Lower lobe of right lung (tissue), 2 donors: ENCODE measurements at regions not wholly inside any gene's neighbourhood (a gene's known extent, or its start where the extent isn't known, plus 50 kb on each side); places are given as distances from the start of the nearest gene placed in this dataset.

Experiments used
- ATAC-seq, 2 donors: fragments of 200-7000 bp; cut with Tn5 transposase; one replicate each; pipeline ENCODE4 v1.9.1; 2020 to 2022; ENCODE audit warnings: mild to moderate bottlenecking in 2 of 2, moderate library complexity in 2 of 2
- DNase-seq: peaks from one replicate; pipeline ENCODE4 v3.0.0-alpha.2; 2020
- H3K27ac ChIP-seq: fragments of 200-600 bp; one replicate; pipeline ENCODE4 v1.8.0; 2022
- H3K27me3 ChIP-seq: fragments of 200-600 bp; one replicate; pipeline ENCODE4 v1.8.0; 2022; ENCODE audit warnings: low read depth
- H3K36me3 ChIP-seq: fragments of 200-600 bp; one replicate; pipeline ENCODE4 v1.8.0; 2022; ENCODE audit warnings: mild to moderate bottlenecking
- H3K4me1 ChIP-seq: fragments of 200-600 bp; one replicate; pipeline ENCODE4 v1.8.0; 2022
- H3K4me3 ChIP-seq: fragments of 200-600 bp; one replicate; pipeline ENCODE4 v1.8.0; 2022; ENCODE audit warnings: mild to moderate bottlenecking
- H3K9me3 ChIP-seq: fragments of 200-600 bp; one replicate; pipeline ENCODE4 v1.8.0; 2022
- CTCF ChIP-seq: fragments of 200-600 bp; IDR thresholded peaks from one replicate; pipeline ENCODE4 v1.8.0; 2022; ENCODE audit warnings: antibody characterized with exemption, mild to moderate bottlenecking
- intact Hi-C: fragments of 100-400 bp; cut with DNase I; formaldehyde crosslinking; loops from one replicate; pipeline ENCODE4 v1.11.0; 2022
- donor health status: DM: no; HTN: yes; CAD: no; lungs with severe emphysema.

GRCh38 chr1:91151702-91152101 lies 129.9 kb upstream of the ZNF644 start:
- H3K36me3 ChIP-seq = no peaks in the 10 kb centered on the region
- TF ChIP-seq CTCF = no peak
- no peaks in the 10 kb centered on the region for H3K4me1 ChIP-seq
- DNase-seq (no peak), ATAC-seq (no peak)
- H3K9me3 ChIP-seq = no peaks in the 10 kb centered on the region
- H3K27ac ChIP-seq = no peak overlapping the region
- H3K27me3 ChIP-seq = no peaks in the 10 kb centered on the region
- intact Hi-C loops = no loop called here
- H3K4me3 ChIP-seq = no peak overlapping the region

GRCh38 chr1:91148641-91149069 lies 126.8 kb upstream of the ZNF644 start:
- intact Hi-C loops = no loop called here
- ATAC-seq = peak; percentile 50 to 64

GRCh38 chr1:91141858-91142257 lies 120.0 kb upstream of the ZNF644 start:
- no peaks in the 10 kb centered on the region for H3K4me1 ChIP-seq
- intact Hi-C loops = no loop called here
- no peak for ATAC-seq
- H3K4me3 ChIP-seq = no peak overlapping the region
- no peak for TF ChIP-seq CTCF
- DNase-seq = no peak
- H3K27ac ChIP-seq = no peak overlapping the region
- no peaks in the 10 kb centered on the region for H3K9me3 ChIP-seq
- no peaks in the 10 kb centered on the region for H3K36me3 ChIP-seq
- H3K27me3 ChIP-seq = no peaks in the 10 kb centered on the region

More at GRCh38 chr1:91148641-91149069, 126.8 kb upstream of the ZNF644 start:
- Histone ChIP-seq H3K9me3 (no peaks in the 10 kb centered on the region), H3K4me1 (no peaks in the 10 kb centered on the region), H3K27me3 (no peaks in the 10 kb centered on the region), H3K36me3 (no peaks in the 10 kb centered on the region), H3K27ac (no peak overlapping the region), H3K4me3 (no peak overlapping the region)
- DNase-seq = no peak
- no peak for TF ChIP-seq CTCF

GRCh38 chr1:91138959-91139358 lies 117.1 kb upstream of the ZNF644 start:
- H3K4me1 ChIP-seq = no peaks in the 10 kb centered on the region
- no peak for TF ChIP-seq CTCF
- H3K36me3 ChIP-seq = no peaks in the 10 kb centered on the region
- H3K9me3 ChIP-seq = no peaks in the 10 kb centered on the region
- no peak for DNase-seq
- ATAC-seq = no peak
- no peaks in the 10 kb centered on the region for H3K27me3 ChIP-seq
- no peak overlapping the region for H3K4me3 ChIP-seq
- intact Hi-C loops = no loop called here
- no peak overlapping the region for H3K27ac ChIP-seq

GRCh38 chr1:91137173-91137852 lies 115.5 kb upstream of the ZNF644 start:
- ATAC-seq = no peak
- Histone ChIP-seq H3K36me3 (no peaks in the 10 kb centered on the region), H3K4me3 (no peak overlapping the region), H3K9me3 (no peaks in the 10 kb centered on the region), H3K27ac (no peak overlapping the region), H3K4me1 (no peaks in the 10 kb centered on the region), H3K27me3 (no peaks in the 10 kb centered on the region)
- no peak for TF ChIP-seq CTCF
- no peak for DNase-seq
- intact Hi-C loops = no loop called here
